Trophoblast cell (in vitro differentiated cells and primary cell): ENCODE measurements at regions not wholly inside any gene's neighbourhood (a gene's known extent, or its start where the extent isn't known, plus 50 kb on each side); places are given as distances from the start of the nearest gene placed in this dataset.

Experiments used
- DNase-seq, 2 donors: peaks; one replicate each; pipeline ENCODE4 v3.0.0-alpha.2; 2016
- H2AFZ ChIP-seq: 2 replicates; pipeline ENCODE4 v1.6.1; 2013; ENCODE audit warnings: low read length, moderate library complexity, mild to moderate bottlenecking; ENCODE audit not compliant: insufficient read depth, poor library complexity
- H2AK5ac ChIP-seq: 2 replicates; pipeline ENCODE4 v1.6.1; 2013; ENCODE audit warnings: mild to moderate bottlenecking, low read length
- H2BK120ac ChIP-seq: 2 replicates; pipeline ENCODE4 v1.6.1; 2013; ENCODE audit warnings: low read length, mild to moderate bottlenecking, moderate library complexity; ENCODE audit not compliant: insufficient read depth, poor library complexity
- H2BK12ac ChIP-seq: 2 replicates; pipeline ENCODE4 v1.6.1; 2013; ENCODE audit warnings: mild to moderate bottlenecking, low read length, moderate library complexity
- H2BK5ac ChIP-seq: 2 replicates; pipeline ENCODE4 v1.6.1; 2013; ENCODE audit warnings: low read length, low read depth, moderate library complexity, mild to moderate bottlenecking; ENCODE audit not compliant: poor library complexity
- H3K14ac ChIP-seq: 2 replicates; pipeline ENCODE4 v1.6.1; 2013; ENCODE audit warnings: mild to moderate bottlenecking, low read length
- H3K18ac ChIP-seq: 2 replicates; pipeline ENCODE4 v1.6.1; 2013; ENCODE audit warnings: mild to moderate bottlenecking, low read length
- H3K23ac ChIP-seq: 2 replicates; pipeline ENCODE4 v1.6.1; 2013; ENCODE audit warnings: low read length
- H3K27ac ChIP-seq: 2 replicates; pipeline ENCODE4 v1.5.1; 2013; ENCODE audit warnings: low read depth, mild to moderate bottlenecking, inconsistent platforms, low read length, moderate library complexity
- H3K27me3 ChIP-seq: 2 replicates; pipeline ENCODE4 v1.6.1; 2013; ENCODE audit warnings: inconsistent platforms, mild to moderate bottlenecking, low read length, moderate library complexity; ENCODE audit not compliant: insufficient read depth
- H3K36me3 ChIP-seq, 2 experiments: 1 replicate in 1 of 2; 2 replicates in 1 of 2; pipeline ENCODE4 v1.6.1; 2013; ENCODE audit warnings: low read length in 2 of 2, mild to moderate bottlenecking in 2 of 2, moderate library complexity in 1 of 2; ENCODE audit not compliant: insufficient read depth in 2 of 2, control insufficient read depth in 1 of 2
- H3K4ac ChIP-seq: 2 replicates; pipeline ENCODE4 v1.6.1; 2013; ENCODE audit warnings: low read depth, mild to moderate bottlenecking, low read length, moderate library complexity
- H3K4me1 ChIP-seq, 2 experiments: 1 replicate in 1 of 2; 2 replicates in 1 of 2; pipeline ENCODE4 v1.6.1; 2013; ENCODE audit warnings: low read length in 2 of 2, mild to moderate bottlenecking in 2 of 2, moderate library complexity in 1 of 2; ENCODE audit not compliant: insufficient read depth in 2 of 2, control insufficient read depth in 1 of 2
- H3K4me2 ChIP-seq: 2 replicates; pipeline ENCODE4 v1.6.1; 2013; ENCODE audit warnings: inconsistent platforms, mild to moderate bottlenecking, low read length, moderate library complexity
- H3K4me3 ChIP-seq: 2 replicates; pipeline ENCODE4 v1.5.1; 2013; ENCODE audit warnings: mild to moderate bottlenecking, low read depth, low read length, inconsistent platforms
- H3K79me1 ChIP-seq: one replicate; pipeline ENCODE4 v1.6.1; 2013; ENCODE audit warnings: low read length
- H3K79me2 ChIP-seq: 2 replicates; pipeline ENCODE4 v1.6.1; 2013; ENCODE audit warnings: low read length, mild to moderate bottlenecking; ENCODE audit not compliant: control insufficient read depth, insufficient read depth, poor library complexity
- H3K9ac ChIP-seq: 2 replicates; pipeline ENCODE4 v1.6.1; 2013; ENCODE audit warnings: mild to moderate bottlenecking, low read length
- H3K9me3 ChIP-seq: 2 replicates; pipeline ENCODE4 v1.6.1; 2013; ENCODE audit warnings: low read depth, mild to moderate bottlenecking, control low read depth, inconsistent platforms, low read length; ENCODE audit not compliant: insufficient read depth
- H4K12ac ChIP-seq: 2 replicates; pipeline ENCODE4 v1.6.1; 2013; ENCODE audit warnings: low read depth, mild to moderate bottlenecking, low read length, moderate library complexity
- H4K8ac ChIP-seq: 2 replicates; pipeline ENCODE4 v1.6.1; 2013; ENCODE audit warnings: low read depth, mild to moderate bottlenecking, low read length, moderate library complexity
- H4K91ac ChIP-seq: one replicate; pipeline ENCODE4 v1.6.1; 2013; ENCODE audit warnings: low read depth, mild to moderate bottlenecking, low read length, moderate library complexity
- WGBS: extraction: QIAGEN DNeasy Blood & Tissue Kit; methylation state at CpG from one replicate; pipeline ENCODE4 v1.1.7; 2013; ENCODE audit warnings: missing lambda C conversion rate; ENCODE audit not compliant: insufficient read length, insufficient coverage; ENCODE audit errors: extremely low coverage; 5-methylcytosine and 5-hydroxymethylcytosine counted together

GRCh38 chr10:91042069-91042468, 121.2 kb upstream of the ANKRD1 start:
- no peak overlapping the region for H2BK120ac ChIP-seq
- H3K18ac ChIP-seq = no peak overlapping the region
- WGBS = no CpG with 5 or more reads among the region's 3 CpGs

DNA sequence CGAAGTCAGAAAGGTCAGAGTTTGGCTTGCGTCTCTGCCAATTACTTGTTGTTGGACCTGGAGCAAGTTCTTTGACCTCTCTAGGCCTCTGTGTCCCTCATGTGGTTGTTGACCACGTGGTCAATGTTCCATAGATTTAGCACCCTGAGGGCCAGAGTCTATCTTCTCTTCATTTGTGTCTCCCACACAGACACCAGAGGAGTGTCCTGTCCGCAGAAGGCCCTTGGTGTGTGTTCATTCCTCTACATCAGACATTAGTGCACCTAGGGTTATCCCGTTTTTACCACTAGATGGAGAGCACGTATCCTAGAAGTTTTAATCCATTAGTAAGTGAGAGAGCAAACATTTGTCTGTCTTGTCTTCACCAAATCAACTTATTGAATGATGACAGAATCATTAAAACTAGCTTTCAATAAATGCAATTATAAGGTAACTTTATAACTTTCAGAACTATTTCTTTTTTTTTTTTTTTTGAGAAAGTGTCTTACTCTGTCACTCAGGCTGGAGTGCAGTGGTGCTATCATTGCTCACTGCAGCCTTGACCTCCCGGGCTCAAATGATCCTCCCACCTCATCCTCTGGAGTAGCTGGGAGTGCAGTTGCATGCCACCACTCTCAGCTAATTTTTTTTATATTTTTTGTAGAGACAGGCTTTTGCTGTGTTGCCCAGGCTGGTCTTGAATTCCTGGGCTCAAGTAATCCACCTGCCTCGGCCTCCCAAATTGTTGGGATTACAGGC, 122.5 kb upstream of the ANKRD1 start:
- H3K4ac ChIP-seq = no peak overlapping the region
- H3K79me1 ChIP-seq = no peaks in the 10 kb centered on the region
- H3K14ac ChIP-seq = no peak overlapping the region
- WGBS = no CpG with 5 or more reads among the region's 8 CpGs
- H3K4me2 ChIP-seq = no peak overlapping the region
- no peak overlapping the region for H4K12ac ChIP-seq
- no peaks in the 10 kb centered on the region for H3K79me2 ChIP-seq
- H4K91ac ChIP-seq = no peak overlapping the region
- no peak overlapping the region for H3K4me3 ChIP-seq
- peak in 1 of 2 donors; percentile 56 for DNase-seq
- H2BK120ac ChIP-seq = no peak overlapping the region
- H3K27me3 ChIP-seq = no peaks in the 10 kb centered on the region
- H3K18ac ChIP-seq = no peak overlapping the region
- no peak overlapping the region for H2AFZ ChIP-seq
- H3K27ac ChIP-seq = no peak overlapping the region
- no peaks in the 10 kb centered on the region for H3K36me3 ChIP-seq
- H2BK12ac ChIP-seq = no peak overlapping the region
- H3K4me1 ChIP-seq = no peaks in the 10 kb centered on the region
- H3K23ac ChIP-seq = no peak overlapping the region
- no peak overlapping the region for H4K8ac ChIP-seq
- no peak overlapping the region for H3K9ac ChIP-seq
- H2BK5ac ChIP-seq = no peak overlapping the region
- no peaks in the 10 kb centered on the region for H3K9me3 ChIP-seq
- H2AK5ac ChIP-seq = no peak overlapping the region

More at GRCh38 chr10:91042069-91042468, 121.2 kb upstream of the ANKRD1 start:
- no peaks in the 10 kb centered on the region for H3K9me3 ChIP-seq
- no peaks in the 10 kb centered on the region for H3K4me1 ChIP-seq
- H2AK5ac ChIP-seq = no peak overlapping the region
- H3K27ac ChIP-seq = no peak overlapping the region
- H2BK5ac ChIP-seq = no peak overlapping the region
- no peaks in the 10 kb centered on the region for H3K27me3 ChIP-seq
- no peak overlapping the region for H4K8ac ChIP-seq
- no peak overlapping the region for H3K4me2 ChIP-seq
- no peaks in the 10 kb centered on the region for H3K79me2 ChIP-seq
- H4K12ac ChIP-seq = no peak overlapping the region
- H3K4ac ChIP-seq = no peak overlapping the region
- H3K36me3 ChIP-seq = no peaks in the 10 kb centered on the region
- H4K91ac ChIP-seq = no peak overlapping the region
- no peak overlapping the region for H3K4me3 ChIP-seq
- DNase-seq = no peak
- no peak overlapping the region for H2AFZ ChIP-seq
- H3K9ac ChIP-seq = no peak overlapping the region
- H3K23ac ChIP-seq = no peak overlapping the region
- H3K14ac ChIP-seq = no peak overlapping the region
- no peaks in the 10 kb centered on the region for H3K79me1 ChIP-seq
- H2BK12ac ChIP-seq = no peak overlapping the region

- DNase-seq = no peak
- Histone ChIP-seq H2BK120ac (no peak overlapping the region), H3K14ac (no peak overlapping the region), H3K27me3 (no peaks in the 10 kb centered on the region), H3K36me3 (no peaks in the 10 kb centered on the region), H3K18ac (no peak overlapping the region), H3K27ac (no peak overlapping the region), H2BK12ac (no peak overlapping the region), H3K4ac (no peak overlapping the region), H3K4me3 (no peak overlapping the region), H4K8ac (no peak overlapping the region), H3K9me3 (no peaks in the 10 kb centered on the region), H4K91ac (no peak overlapping the region), H3K23ac (no peak overlapping the region), H2AK5ac (no peak overlapping the region), H2AFZ (no peak overlapping the region), H4K12ac (no peak overlapping the region), H3K9ac (no peak overlapping the region), H3K79me2 (no peaks in the 10 kb centered on the region), H3K79me1 (no peaks in the 10 kb centered on the region), H3K4me2 (no peak overlapping the region), H2BK5ac (no peak overlapping the region), H3K4me1 (peaks cover 0 to 2% of the 10 kb centered on the region in 2 experiments)
- WGBS = no CpG with 5 or more reads among the region's 3 CpGs
These were observed 126.0 kb upstream of the ANKRD1 start for GRCh38 chr10:91046869-91047268.

- WGBS = no CpG with 5 or more reads among the region's 2 CpGs
- no peak overlapping the region for H2AK5ac ChIP-seq
- no peak overlapping the region for H3K4me3 ChIP-seq
These were observed 127.5 kb upstream of the ANKRD1 start for GRCh38 chr10:91048380-91048779.

More at GRCh38 chr10:91048380-91048779, 127.5 kb upstream of the ANKRD1 start:
- Histone ChIP-seq H2AFZ (no peak overlapping the region), H3K27ac (no peak overlapping the region), H3K27me3 (no peaks in the 10 kb centered on the region), H3K4ac (no peak overlapping the region), H2BK12ac (no peak overlapping the region), H3K9me3 (no peaks in the 10 kb centered on the region), H3K9ac (no peak overlapping the region), H4K12ac (no peak overlapping the region), H4K91ac (no peak overlapping the region), H3K18ac (no peak overlapping the region), H3K4me2 (no peak overlapping the region), H2BK5ac (no peak overlapping the region), H3K79me2 (no peaks in the 10 kb centered on the region), H3K4me1 (peaks cover 0 to 2% of the 10 kb centered on the region in 2 experiments), H3K14ac (no peak overlapping the region), H4K8ac (no peak overlapping the region), H3K36me3 (no peaks in the 10 kb centered on the region), H2BK120ac (no peak overlapping the region), H3K23ac (no peak overlapping the region), H3K79me1 (no peaks in the 10 kb centered on the region)
- no peak for DNase-seq
